ENCODE measurements at regions not wholly inside any gene's neighbourhood (a gene's known extent, or its start where the extent isn't known, plus 50 kb on each side); places are given as distances from the start of the nearest gene placed in this dataset.

GRCh38 chr5:93055971-93056370 is 525.0 kb downstream of the NR2F1-AS1 start:
- H3K4me3 ChIP-seq (ENCODE audit: low read depth, low read length) = no peak overlapping the region
- DNase-seq (ENCODE audit: low read depth) = no peak
- no peak for TF ChIP-seq MYC (IDR thresholded peaks at IDR 0.05; ENCODE audit: low read depth, low read length)
- TF ChIP-seq POLR2A (IDR thresholded peaks at IDR 0.05; ENCODE audit: extremely low read depth, insufficient read length) = no peak
- no peak for TF ChIP-seq CTCF (IDR thresholded peaks at IDR 0.05; ENCODE audit: low read depth, low read length)
- TF ChIP-seq MAX (IDR thresholded peaks at IDR 0.05; ENCODE audit: low read depth, low read length) = no peak

- no peak for DNase-seq (ENCODE audit: low read depth)
- no peak for TF ChIP-seq MYC (IDR thresholded peaks at IDR 0.05; ENCODE audit: low read depth, low read length)
- no peak for TF ChIP-seq POLR2A (IDR thresholded peaks at IDR 0.05; ENCODE audit: extremely low read depth, insufficient read length)
- TF ChIP-seq CTCF (IDR thresholded peaks at IDR 0.05; ENCODE audit: low read depth, low read length) = no peak
- no peak for TF ChIP-seq MAX (IDR thresholded peaks at IDR 0.05; ENCODE audit: low read depth, low read length)
- no peak overlapping the region for H3K4me3 ChIP-seq (ENCODE audit: low read depth, low read length)
These were observed 525.5 kb downstream of the NR2F1-AS1 start for GRCh38 chr5:93055561-93055960.

GRCh38 chr5:93054424-93055163 is 526.4 kb downstream of the NR2F1-AS1 start:
- DNase-seq (ENCODE audit: low read depth) = peak; percentile 71
- H3K4me3 ChIP-seq (ENCODE audit: low read depth, low read length) = no peak overlapping the region
- TF ChIP-seq MYC (IDR thresholded peaks at IDR 0.05; ENCODE audit: low read depth, low read length) (no peak), MAX (IDR thresholded peaks at IDR 0.05; ENCODE audit: low read depth, low read length) (no peak), CTCF (IDR thresholded peaks at IDR 0.05; ENCODE audit: low read depth, low read length) (no peak), POLR2A (IDR thresholded peaks at IDR 0.05; ENCODE audit: extremely low read depth, insufficient read length) (no peak)

GRCh38 chr5:93053825-93054224 is 527.2 kb downstream of the NR2F1-AS1 start:
- H3K4me3 ChIP-seq (ENCODE audit: low read depth, low read length) = no peak overlapping the region
- peak; percentile 6 for DNase-seq (ENCODE audit: low read depth)
- TF ChIP-seq CTCF (IDR thresholded peaks at IDR 0.05; ENCODE audit: low read depth, low read length) (no peak), MAX (IDR thresholded peaks at IDR 0.05; ENCODE audit: low read depth, low read length) (no peak), MYC (IDR thresholded peaks at IDR 0.05; ENCODE audit: low read depth, low read length) (no peak), POLR2A (IDR thresholded peaks at IDR 0.05; ENCODE audit: extremely low read depth, insufficient read length) (no peak)

GRCh38 chr5:93048858-93049257 is 532.2 kb downstream of the NR2F1-AS1 start:
- no peak for TF ChIP-seq POLR2A (IDR thresholded peaks at IDR 0.05; ENCODE audit: extremely low read depth, insufficient read length)
- TF ChIP-seq CTCF (IDR thresholded peaks at IDR 0.05; ENCODE audit: low read depth, low read length) = no peak
- TF ChIP-seq MAX (IDR thresholded peaks at IDR 0.05; ENCODE audit: low read depth, low read length) = no peak
- TF ChIP-seq MYC (IDR thresholded peaks at IDR 0.05; ENCODE audit: low read depth, low read length) = no peak
- H3K4me3 ChIP-seq (ENCODE audit: low read depth, low read length) = no peak overlapping the region
- DNase-seq (ENCODE audit: low read depth) = no peak

Measured in NB4 (cell line).